ENCODE measurements at regions not wholly inside any gene's neighbourhood (a gene's known extent, or its start where the extent isn't known, plus 50 kb on each side); places are given as distances from the start of the nearest gene placed in this dataset.

DNA sequence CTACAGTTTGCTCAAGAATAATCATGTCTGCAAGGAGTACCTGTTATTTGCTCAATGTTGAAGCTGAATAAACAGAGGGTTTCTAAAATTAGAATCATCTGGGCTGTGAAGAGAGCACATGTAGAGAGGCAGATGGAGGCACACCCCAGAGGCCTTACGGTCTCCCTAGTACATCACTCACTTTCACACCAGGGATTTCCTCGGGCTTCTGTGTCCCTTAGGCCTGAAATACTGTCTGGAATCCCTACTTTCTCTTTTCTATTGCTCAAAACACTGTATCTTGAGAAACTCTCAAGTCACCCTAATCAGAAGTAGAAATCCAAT is 473.7 kb upstream of the ROBO2 start:
- Histone ChIP-seq H3K4me1 (ENCODE audit: insufficient read depth, low read length) (no peaks in the 10 kb centered on the region; the same call in 1 of the 2 replicates), H3K27ac (ENCODE audit: low read length) (no peak overlapping the region), H2AFZ (ENCODE audit: low read depth, low read length) (no peak overlapping the region), H4K20me1 (ENCODE audit: insufficient read depth, low read length) (no peaks in the 10 kb centered on the region), H3K36me3 (ENCODE audit: insufficient read depth, low read length) (no peaks in the 10 kb centered on the region), H3K4me3 (ENCODE audit: low read depth in 1 of 2, low read length in 2 of 2) (no peak overlapping the region), H3K4me2 (ENCODE audit: insufficient read depth, low read length) (no peak overlapping the region), H3K9me3 (ENCODE audit: insufficient read depth, low read length, severe bottlenecking) (no peaks in the 10 kb centered on the region), H3K79me2 (ENCODE audit: insufficient read depth, low read length) (no peaks in the 10 kb centered on the region), H3K27me3 (ENCODE audit: insufficient read depth, low read length, poor library complexity) (no peaks in the 10 kb centered on the region), H3K9ac (ENCODE audit: low read depth, low read length) (no peak overlapping the region)
- ATAC-seq (ENCODE audit: insufficient read depth, low read depth) (no peak), DNase-seq (no peak)
- TF ChIP-seq, protein P1, sequence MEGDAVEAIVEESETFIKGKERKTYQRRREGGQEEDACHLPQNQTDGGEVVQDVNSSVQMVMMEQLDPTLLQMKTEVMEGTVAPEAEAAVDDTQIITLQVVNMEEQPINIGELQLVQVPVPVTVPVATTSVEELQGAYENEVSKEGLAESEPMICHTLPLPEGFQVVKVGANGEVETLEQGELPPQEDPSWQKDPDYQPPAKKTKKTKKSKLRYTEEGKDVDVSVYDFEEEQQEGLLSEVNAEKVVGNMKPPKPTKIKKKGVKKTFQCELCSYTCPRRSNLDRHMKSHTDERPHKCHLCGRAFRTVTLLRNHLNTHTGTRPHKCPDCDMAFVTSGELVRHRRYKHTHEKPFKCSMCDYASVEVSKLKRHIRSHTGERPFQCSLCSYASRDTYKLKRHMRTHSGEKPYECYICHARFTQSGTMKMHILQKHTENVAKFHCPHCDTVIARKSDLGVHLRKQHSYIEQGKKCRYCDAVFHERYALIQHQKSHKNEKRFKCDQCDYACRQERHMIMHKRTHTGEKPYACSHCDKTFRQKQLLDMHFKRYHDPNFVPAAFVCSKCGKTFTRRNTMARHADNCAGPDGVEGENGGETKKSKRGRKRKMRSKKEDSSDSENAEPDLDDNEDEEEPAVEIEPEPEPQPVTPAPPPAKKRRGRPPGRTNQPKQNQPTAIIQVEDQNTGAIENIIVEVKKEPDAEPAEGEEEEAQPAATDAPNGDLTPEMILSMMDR (IDR thresholded peaks at IDR 0.05; ENCODE audit: borderline replicate concordance, extremely low read depth, low read length, poor library complexity, severe bottlenecking): no peak
- TF ChIP-seq EZH2 (IDR thresholded peaks at IDR 0.05; ENCODE audit: borderline replicate concordance, low read depth, low read length, severe bottlenecking): no peak

DNA sequence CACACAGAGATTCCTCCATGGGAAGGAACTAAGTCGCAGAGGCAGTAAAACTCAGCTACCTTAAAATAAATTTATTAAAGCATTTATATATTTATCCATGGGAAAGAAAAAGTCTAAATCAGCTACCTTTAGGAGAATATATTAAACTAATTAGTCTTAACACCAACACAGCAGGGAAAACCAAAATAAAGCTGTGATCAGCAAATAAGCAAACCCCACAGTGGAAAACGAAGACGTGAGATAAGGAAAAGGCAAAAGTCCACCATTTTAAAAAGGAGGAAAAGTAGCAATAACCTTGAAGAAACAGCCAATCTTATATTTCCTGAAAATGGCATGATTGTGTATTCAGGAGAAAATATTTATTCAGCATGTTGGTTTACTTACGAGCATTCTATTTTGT is 473.0 kb upstream of the ROBO2 start:
- no peak overlapping the region for H3K4me3 ChIP-seq (ENCODE audit: low read depth in 1 of 2, low read length in 2 of 2)
- H3K36me3 ChIP-seq (ENCODE audit: insufficient read depth, low read length): no peaks in the 10 kb centered on the region
- no peak for TF ChIP-seq EZH2 (IDR thresholded peaks at IDR 0.05; ENCODE audit: borderline replicate concordance, low read depth, low read length, severe bottlenecking)
- TF ChIP-seq, protein P1 (IDR thresholded peaks at IDR 0.05; ENCODE audit: borderline replicate concordance, extremely low read depth, low read length, poor library complexity, severe bottlenecking): no peak
- ATAC-seq (ENCODE audit: insufficient read depth, low read depth) (no peak), DNase-seq (no peak)
- no peaks in the 10 kb centered on the region for H3K4me1 ChIP-seq (ENCODE audit: insufficient read depth, low read length)
- no peak overlapping the region for H3K4me2 ChIP-seq (ENCODE audit: insufficient read depth, low read length)
- no peaks in the 10 kb centered on the region for H3K79me2 ChIP-seq (ENCODE audit: insufficient read depth, low read length)
- no peaks in the 10 kb centered on the region for H4K20me1 ChIP-seq (ENCODE audit: insufficient read depth, low read length)
- no peak overlapping the region for H2AFZ ChIP-seq (ENCODE audit: low read depth, low read length)
- no peak overlapping the region for H3K9ac ChIP-seq (ENCODE audit: low read depth, low read length)
- H3K27ac ChIP-seq (ENCODE audit: low read length): no peak overlapping the region
- H3K27me3 ChIP-seq (ENCODE audit: insufficient read depth, low read length, poor library complexity): no peaks in the 10 kb centered on the region
- no peaks in the 10 kb centered on the region for H3K9me3 ChIP-seq (ENCODE audit: insufficient read depth, low read length, severe bottlenecking)

DNA sequence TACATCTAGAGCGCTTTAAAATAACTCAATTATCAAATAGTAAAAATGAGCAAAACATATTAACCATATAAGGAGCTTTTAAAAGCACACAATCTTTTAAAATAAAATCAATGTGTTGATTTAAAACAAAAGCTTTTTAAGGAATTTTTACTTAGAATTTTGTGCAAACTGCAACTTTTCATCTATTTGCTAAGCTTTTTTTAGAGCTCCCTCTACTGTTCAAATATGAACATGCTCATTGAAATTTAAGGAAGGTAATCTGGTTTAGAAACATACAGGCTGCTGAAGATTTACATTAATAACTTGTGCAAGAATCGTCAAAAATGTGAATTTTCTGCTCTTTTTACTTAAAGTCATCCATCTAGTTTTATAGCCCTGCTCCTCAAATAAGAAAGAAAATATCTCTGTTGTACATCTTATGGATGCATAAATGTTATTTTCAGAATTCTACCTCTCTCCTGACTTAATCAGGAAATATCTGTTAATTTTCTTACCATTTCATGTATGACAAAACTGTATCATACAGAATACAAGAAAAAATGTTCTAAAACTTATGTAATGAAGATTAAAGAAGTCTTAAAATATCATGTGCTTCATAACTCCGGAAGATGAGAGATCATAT is 469.4 kb upstream of the ROBO2 start:
- Histone ChIP-seq H3K9me3 (ENCODE audit: insufficient read depth, low read length, severe bottlenecking) (no peaks in the 10 kb centered on the region), H3K36me3 (ENCODE audit: insufficient read depth, low read length) (no peaks in the 10 kb centered on the region), H3K27ac (ENCODE audit: low read length) (no peak overlapping the region), H3K4me2 (ENCODE audit: insufficient read depth, low read length) (no peak overlapping the region), H3K79me2 (ENCODE audit: insufficient read depth, low read length) (no peaks in the 10 kb centered on the region), H3K27me3 (ENCODE audit: insufficient read depth, low read length, poor library complexity) (no peaks in the 10 kb centered on the region), H3K4me1 (ENCODE audit: insufficient read depth, low read length) (no peaks in the 10 kb centered on the region), H3K9ac (ENCODE audit: low read depth, low read length) (no peak overlapping the region), H2AFZ (ENCODE audit: low read depth, low read length) (no peak overlapping the region), H4K20me1 (ENCODE audit: insufficient read depth, low read length) (no peaks in the 10 kb centered on the region), H3K4me3 (ENCODE audit: low read depth in 1 of 2, low read length in 2 of 2) (no peak overlapping the region)
- TF ChIP-seq, protein P1 (IDR thresholded peaks at IDR 0.05; ENCODE audit: borderline replicate concordance, extremely low read depth, low read length, poor library complexity, severe bottlenecking): peak; percentile 64
- no peak for TF ChIP-seq EZH2 (IDR thresholded peaks at IDR 0.05; ENCODE audit: borderline replicate concordance, low read depth, low read length, severe bottlenecking)
- ATAC-seq (ENCODE audit: insufficient read depth, low read depth) (no peak), DNase-seq (no peak)

DNA sequence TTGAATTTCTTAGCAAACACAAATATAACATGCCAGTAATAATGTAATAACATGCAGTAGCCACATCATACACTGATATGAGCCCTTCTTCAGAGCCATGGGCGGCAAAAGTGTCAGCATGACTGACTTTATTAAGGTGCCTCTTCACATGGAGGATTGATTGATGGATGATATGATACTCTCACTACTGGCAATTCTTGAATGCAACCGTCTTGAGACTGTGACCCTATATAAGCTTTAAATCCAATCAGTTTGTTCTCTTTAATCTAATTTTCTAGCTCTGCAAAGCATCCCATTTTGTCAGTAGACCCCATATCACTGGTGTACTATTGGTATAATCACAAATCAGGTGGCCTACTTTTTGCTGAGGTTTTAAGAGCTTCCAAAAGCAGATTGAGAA is 463.7 kb upstream of the ROBO2 start:
- Histone ChIP-seq H3K27ac (ENCODE audit: low read length) (no peak overlapping the region), H3K4me2 (ENCODE audit: insufficient read depth, low read length) (no peak overlapping the region), H3K27me3 (ENCODE audit: insufficient read depth, low read length, poor library complexity) (no peaks in the 10 kb centered on the region), H2AFZ (ENCODE audit: low read depth, low read length) (no peak overlapping the region), H3K9me3 (ENCODE audit: insufficient read depth, low read length, severe bottlenecking) (no peaks in the 10 kb centered on the region), H3K36me3 (ENCODE audit: insufficient read depth, low read length) (no peaks in the 10 kb centered on the region), H3K4me1 (ENCODE audit: insufficient read depth, low read length) (no peaks in the 10 kb centered on the region), H3K79me2 (ENCODE audit: insufficient read depth, low read length) (no peaks in the 10 kb centered on the region), H3K4me3 (ENCODE audit: low read depth in 1 of 2, low read length in 2 of 2) (no peak overlapping the region), H3K9ac (ENCODE audit: low read depth, low read length) (no peak overlapping the region), H4K20me1 (ENCODE audit: insufficient read depth, low read length) (no peaks in the 10 kb centered on the region)
- ATAC-seq (ENCODE audit: insufficient read depth, low read depth) (no peak), DNase-seq (no peak)
- no peak for TF ChIP-seq EZH2 (IDR thresholded peaks at IDR 0.05; ENCODE audit: borderline replicate concordance, low read depth, low read length, severe bottlenecking)
- TF ChIP-seq, protein P1 (IDR thresholded peaks at IDR 0.05; ENCODE audit: borderline replicate concordance, extremely low read depth, low read length, poor library complexity, severe bottlenecking): no peak

Data from DND-41 (cell line).